ENCODE measurements at regions not wholly inside any gene's neighbourhood (a gene's known extent, or its start where the extent isn't known, plus 50 kb on each side); places are given as distances from the start of the nearest gene placed in this dataset.

DNA sequence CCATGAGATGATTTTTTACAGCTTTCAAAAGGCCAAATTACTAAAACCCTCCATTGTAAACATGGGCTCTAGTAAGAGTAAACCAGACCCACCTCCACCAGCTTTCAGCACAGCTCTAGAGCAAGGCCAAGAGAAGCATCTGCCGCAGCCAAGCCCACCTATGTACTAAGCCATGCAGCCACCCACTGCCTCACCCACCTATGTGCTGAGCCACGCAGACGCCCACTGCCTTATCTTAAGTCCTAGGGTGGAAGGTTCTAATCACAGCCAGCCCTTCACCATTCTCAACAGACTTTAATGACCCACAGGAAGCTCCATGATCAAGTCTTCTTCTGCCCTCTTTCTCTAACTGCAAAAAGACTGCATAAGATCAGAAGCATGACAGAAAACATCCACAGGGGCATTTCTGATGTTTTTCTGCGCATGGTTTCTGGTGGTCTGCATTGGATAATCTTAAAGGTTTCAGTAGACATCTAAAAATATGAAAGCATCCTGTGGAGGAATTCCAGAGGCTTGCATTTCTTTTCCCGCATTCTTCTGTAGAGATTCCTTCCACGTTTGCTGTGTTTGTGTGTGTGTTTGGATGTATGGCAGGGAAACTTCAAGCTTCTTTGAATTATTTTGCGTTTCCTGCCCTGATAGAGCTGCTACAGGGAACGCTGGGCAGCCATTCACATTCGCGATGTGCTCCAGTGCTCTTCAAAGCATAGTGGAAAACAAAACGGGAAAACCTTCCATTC, 286.1 kb upstream of the KLF6 start:
- TF ChIP-seq EZH2 (IDR thresholded peaks at IDR 0.05; ENCODE audit: insufficient read depth, poor library complexity, severe bottlenecking) (no peak), EZH2phosphoT487 (IDR thresholded peaks at IDR 0.05; ENCODE audit: insufficient read depth, low read depth) (no peak)
- peaks cover 66% of the 10 kb centered on the region for H3K4me1 ChIP-seq (ENCODE audit: insufficient read depth)
- no peaks in the 10 kb centered on the region for H3K79me2 ChIP-seq (ENCODE audit: insufficient read depth)
- H3K36me3 ChIP-seq (ENCODE audit: low read depth), result no peaks in the 10 kb centered on the region
- H4K20me1 ChIP-seq (ENCODE audit: insufficient read depth), result no peaks in the 10 kb centered on the region
- H2AFZ ChIP-seq, result 0 out of 2 replicates have a peak overlapping the region, but pooled peaks have one; percentile 64
- H3K27me3 ChIP-seq (replicated peaks; ENCODE audit: insufficient read depth), result no peaks in the 10 kb centered on the region
- no peak for DNase-seq
- H3K27ac ChIP-seq, result no peak overlapping the region
- H3K4me3 ChIP-seq, result no peak overlapping the region
- no peaks in the 10 kb centered on the region for H3K9me2 ChIP-seq (ENCODE audit: insufficient read depth)
- in situ Hi-C loops (cut with MboI), result no loop called here
- H3K9ac ChIP-seq, result no peak overlapping the region
- 96% methylated on average over 11 of the region's 11 CpGs for WGBS, 2 experiments (ENCODE audit: low coverage in 1 of 2, low lambda C conversion rate in 2 of 2, missing lambda C conversion rate in 2 of 2)
- no peak overlapping the region for H3K4me2 ChIP-seq (ENCODE audit: unreplicated experiment)
- H3F3A ChIP-seq (ENCODE audit: insufficient read depth), result peaks cover 66% of the 10 kb centered on the region
- no peaks in the 10 kb centered on the region for H3K9me3 ChIP-seq (ENCODE audit: low read depth)

DNA sequence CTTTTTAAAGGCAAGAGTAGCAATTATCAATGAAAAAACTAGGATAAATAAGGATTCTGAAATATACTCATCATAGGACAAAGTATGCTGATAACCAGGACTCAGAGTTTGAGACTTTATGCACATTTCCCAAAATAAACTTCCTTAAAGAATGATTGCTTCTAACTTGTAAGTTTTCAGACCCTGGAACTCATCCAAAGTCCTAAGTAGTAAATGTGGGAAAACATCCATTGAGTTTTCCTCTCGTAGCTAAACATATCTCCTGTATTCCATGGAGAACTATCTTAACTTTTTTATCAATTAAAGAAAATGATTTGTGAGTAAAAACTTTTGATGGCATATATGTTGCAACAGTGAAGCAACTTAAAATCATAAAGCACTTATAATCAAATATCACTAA, 285.2 kb upstream of the KLF6 start:
- TF ChIP-seq EZH2phosphoT487 (IDR thresholded peaks at IDR 0.05; ENCODE audit: insufficient read depth, low read depth) (no peak), EZH2 (IDR thresholded peaks at IDR 0.05; ENCODE audit: insufficient read depth, poor library complexity, severe bottlenecking) (no peak)
- Histone ChIP-seq H3K4me2 (ENCODE audit: unreplicated experiment) (peak overlapping the region; percentile 35), H2AFZ (peak overlapping the region; percentile 64), H3K27ac (peak overlapping the region; percentile 54), H3K36me3 (ENCODE audit: low read depth) (no peaks in the 10 kb centered on the region), H3F3A (ENCODE audit: insufficient read depth) (peaks cover 59% of the 10 kb centered on the region), H3K4me1 (ENCODE audit: insufficient read depth) (peaks cover 65% of the 10 kb centered on the region), H3K27me3 (replicated peaks; ENCODE audit: insufficient read depth) (no peaks in the 10 kb centered on the region), H4K20me1 (ENCODE audit: insufficient read depth) (no peaks in the 10 kb centered on the region), H3K9ac (0 out of 2 replicates have a peak overlapping the region, but pooled peaks have one; percentile 0), H3K4me3 (no peak overlapping the region), H3K79me2 (ENCODE audit: insufficient read depth) (no peaks in the 10 kb centered on the region), H3K9me2 (ENCODE audit: insufficient read depth) (no peaks in the 10 kb centered on the region), H3K9me3 (ENCODE audit: low read depth) (no peaks in the 10 kb centered on the region)
- WGBS, 2 experiments (ENCODE audit: low coverage in 1 of 2, low lambda C conversion rate in 2 of 2, missing lambda C conversion rate in 2 of 2), result 73 to 74% methylated on average over 1 of the region's 1 CpG
- in situ Hi-C loops (cut with MboI), result no loop called here
- no peak for DNase-seq

DNA sequence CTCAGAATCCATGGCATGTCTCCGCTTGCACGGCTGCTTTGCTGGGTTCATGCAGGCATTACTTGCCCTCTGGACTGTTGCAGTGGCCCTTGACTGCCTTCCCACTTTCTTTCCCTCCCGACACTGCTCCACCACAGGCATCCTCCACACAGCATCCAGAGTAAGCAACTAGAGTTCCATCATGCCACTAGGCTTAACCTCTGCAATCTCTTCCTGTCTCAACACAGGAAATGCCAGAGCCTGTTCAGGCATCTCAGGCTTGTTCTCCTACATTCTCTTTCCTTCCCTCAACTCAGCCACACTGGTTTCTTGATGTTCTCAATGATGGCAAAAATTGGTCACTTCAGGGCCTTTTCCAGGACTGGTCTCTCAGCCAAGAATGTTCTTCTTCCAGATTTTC, 284.5 kb upstream of the KLF6 start:
- Histone ChIP-seq H3K27me3 (replicated peaks; ENCODE audit: insufficient read depth) (no peaks in the 10 kb centered on the region), H3K4me1 (ENCODE audit: insufficient read depth) (peaks cover 58% of the 10 kb centered on the region), H3K9me2 (ENCODE audit: insufficient read depth) (no peaks in the 10 kb centered on the region), H3K27ac (peak overlapping the region; percentile 54), H3K9ac (0 out of 2 replicates have a peak overlapping the region, but pooled peaks have one; percentile 0), H3K4me3 (no peak overlapping the region), H3K36me3 (ENCODE audit: low read depth) (no peaks in the 10 kb centered on the region), H4K20me1 (ENCODE audit: insufficient read depth) (no peaks in the 10 kb centered on the region), H3K9me3 (ENCODE audit: low read depth) (no peaks in the 10 kb centered on the region), H3K4me2 (ENCODE audit: unreplicated experiment) (peak overlapping the region; percentile 35), H2AFZ (peak overlapping the region; percentile 64), H3F3A (ENCODE audit: insufficient read depth) (peaks cover 53% of the 10 kb centered on the region), H3K79me2 (ENCODE audit: insufficient read depth) (no peaks in the 10 kb centered on the region)
- 80 to 87% methylated on average over 3 of the region's 3 CpGs for WGBS, 2 experiments (ENCODE audit: low coverage in 1 of 2, low lambda C conversion rate in 2 of 2, missing lambda C conversion rate in 2 of 2)
- TF ChIP-seq EZH2phosphoT487 (IDR thresholded peaks at IDR 0.05; ENCODE audit: insufficient read depth, low read depth) (no peak), EZH2 (IDR thresholded peaks at IDR 0.05; ENCODE audit: insufficient read depth, poor library complexity, severe bottlenecking) (no peak)
- DNase-seq, result peak; percentile 52
- in situ Hi-C loops (cut with MboI), result no loop called here

DNA sequence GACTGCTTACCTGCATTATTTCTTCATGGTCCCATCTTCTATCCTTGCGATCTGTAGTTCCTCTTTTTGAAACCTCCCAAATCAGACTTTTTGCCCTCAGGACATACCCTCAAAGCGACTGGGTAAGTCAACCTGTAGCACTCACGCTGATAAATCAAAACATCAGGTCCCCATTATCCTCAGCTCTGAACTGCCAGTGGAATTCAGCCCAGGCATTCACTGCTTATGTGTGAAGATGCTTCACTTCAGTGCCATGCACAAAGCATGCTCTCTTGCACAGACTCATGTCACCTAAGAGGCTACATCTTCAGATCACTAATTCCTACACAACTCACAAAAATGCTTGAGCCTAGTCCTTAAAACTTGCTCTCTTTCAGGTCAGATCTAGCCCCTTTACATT, 283.6 kb upstream of the KLF6 start:
- in situ Hi-C loops (cut with MboI), result no loop called here
- no peaks in the 10 kb centered on the region for H3K36me3 ChIP-seq (ENCODE audit: low read depth)
- H3K4me2 ChIP-seq (ENCODE audit: unreplicated experiment), result peak overlapping the region; percentile 43
- H2AFZ ChIP-seq, result peak overlapping the region; percentile 47
- TF ChIP-seq EZH2 (IDR thresholded peaks at IDR 0.05; ENCODE audit: insufficient read depth, poor library complexity, severe bottlenecking) (no peak), EZH2phosphoT487 (IDR thresholded peaks at IDR 0.05; ENCODE audit: insufficient read depth, low read depth) (no peak)
- no peaks in the 10 kb centered on the region for H3K79me2 ChIP-seq (ENCODE audit: insufficient read depth)
- no peaks in the 10 kb centered on the region for H3K9me3 ChIP-seq (ENCODE audit: low read depth)
- no peaks in the 10 kb centered on the region for H3K27me3 ChIP-seq (replicated peaks; ENCODE audit: insufficient read depth)
- H3K27ac ChIP-seq, result peak overlapping the region; percentile 54
- H3K4me3 ChIP-seq, result no peak overlapping the region
- no peaks in the 10 kb centered on the region for H3K9me2 ChIP-seq (ENCODE audit: insufficient read depth)
- peaks cover 45% of the 10 kb centered on the region for H3F3A ChIP-seq (ENCODE audit: insufficient read depth)
- H3K9ac ChIP-seq, result peak overlapping the region; percentile 33; the same call in 1 of the 2 replicates
- H4K20me1 ChIP-seq (ENCODE audit: insufficient read depth), result no peaks in the 10 kb centered on the region
- H3K4me1 ChIP-seq (ENCODE audit: insufficient read depth), result peaks cover 50% of the 10 kb centered on the region
- WGBS, 2 experiments (ENCODE audit: low coverage in 1 of 2, low lambda C conversion rate in 2 of 2, missing lambda C conversion rate in 2 of 2), result 52 to 55% methylated on average over 3 of the region's 3 CpGs
- peak; percentile 14 for DNase-seq
